ENCODE measurements at regions not wholly inside any gene's neighbourhood (a gene's known extent, or its start where the extent isn't known, plus 50 kb on each side); places are given as distances from the start of the nearest gene placed in this dataset.

GRCh38 chr21:31500071-31500470 is 156.0 kb upstream of the TIAM1 start:
- TF ChIP-seq EZH2phosphoT487 (IDR thresholded peaks at IDR 0.05; ENCODE audit: low read depth, severe bottlenecking, unreplicated experiment) (no peak), EZH2 (IDR thresholded peaks at IDR 0.05; ENCODE audit: borderline replicate concordance) (no peak), CTCF (IDR thresholded peaks at IDR 0.05; ENCODE audit: poor library complexity) (no peak)
- Histone ChIP-seq H3K9me2 (replicated peaks; ENCODE audit: insufficient read depth) (no peaks in the 10 kb centered on the region), H4K20me1 (ENCODE audit: insufficient read depth, poor library complexity, severe bottlenecking) (no peaks in the 10 kb centered on the region), H3K4me3 (no peak overlapping the region), H3K4me1 (ENCODE audit: insufficient read depth) (peaks cover 4% of the 10 kb centered on the region), H3K36me3 (replicated peaks; ENCODE audit: insufficient read depth, low read depth) (no peaks in the 10 kb centered on the region), H2AFZ (no peak overlapping the region), H3K9me3 (ENCODE audit: low read depth) (no peaks in the 10 kb centered on the region), H3K27ac (no peak overlapping the region), H3K4me2 (no peak overlapping the region), H3K27me3 (no peaks in the 10 kb centered on the region), H3K79me2 (no peaks in the 10 kb centered on the region)
- no peak for DNase-seq (ENCODE audit: low spot score)
- 95% methylated on average over 5 of the region's 5 CpGs for WGBS (ENCODE audit: low lambda C conversion rate, missing lambda C conversion rate)

GRCh38 chr21:31498985-31499384 is 154.9 kb upstream of the TIAM1 start:
- H3K27ac ChIP-seq: no peak overlapping the region
- H3K4me1 ChIP-seq (ENCODE audit: insufficient read depth): peaks cover 4% of the 10 kb centered on the region
- no peaks in the 10 kb centered on the region for H3K36me3 ChIP-seq (replicated peaks; ENCODE audit: insufficient read depth, low read depth)
- H4K20me1 ChIP-seq (ENCODE audit: insufficient read depth, poor library complexity, severe bottlenecking): no peaks in the 10 kb centered on the region
- H3K79me2 ChIP-seq: no peaks in the 10 kb centered on the region
- WGBS (ENCODE audit: low lambda C conversion rate, missing lambda C conversion rate): 33% methylated on average over 1 of the region's 1 CpG
- TF ChIP-seq EZH2phosphoT487 (IDR thresholded peaks at IDR 0.05; ENCODE audit: low read depth, severe bottlenecking, unreplicated experiment) (no peak), CTCF (IDR thresholded peaks at IDR 0.05; ENCODE audit: poor library complexity) (no peak), EZH2 (IDR thresholded peaks at IDR 0.05; ENCODE audit: borderline replicate concordance) (no peak)
- H3K9me3 ChIP-seq (ENCODE audit: low read depth): no peaks in the 10 kb centered on the region
- H2AFZ ChIP-seq: no peak overlapping the region
- H3K4me2 ChIP-seq: no peak overlapping the region
- no peaks in the 10 kb centered on the region for H3K27me3 ChIP-seq
- H3K9me2 ChIP-seq (replicated peaks; ENCODE audit: insufficient read depth): no peaks in the 10 kb centered on the region
- DNase-seq (ENCODE audit: low spot score): no peak
- no peak overlapping the region for H3K4me3 ChIP-seq

GRCh38 chr21:31497914-31498313 is 153.9 kb upstream of the TIAM1 start:
- Histone ChIP-seq H3K9me3 (ENCODE audit: low read depth) (no peaks in the 10 kb centered on the region), H4K20me1 (ENCODE audit: insufficient read depth, poor library complexity, severe bottlenecking) (no peaks in the 10 kb centered on the region), H3K27me3 (no peaks in the 10 kb centered on the region), H3K9me2 (replicated peaks; ENCODE audit: insufficient read depth) (no peaks in the 10 kb centered on the region), H3K4me1 (ENCODE audit: insufficient read depth) (peaks cover 4% of the 10 kb centered on the region), H3K79me2 (no peaks in the 10 kb centered on the region), H3K36me3 (replicated peaks; ENCODE audit: insufficient read depth, low read depth) (no peaks in the 10 kb centered on the region), H3K27ac (no peak overlapping the region), H3K4me3 (no peak overlapping the region), H2AFZ (no peak overlapping the region), H3K4me2 (no peak overlapping the region)
- TF ChIP-seq EZH2 (IDR thresholded peaks at IDR 0.05; ENCODE audit: borderline replicate concordance) (no peak), EZH2phosphoT487 (IDR thresholded peaks at IDR 0.05; ENCODE audit: low read depth, severe bottlenecking, unreplicated experiment) (no peak), CTCF (IDR thresholded peaks at IDR 0.05; ENCODE audit: poor library complexity) (no peak)
- WGBS (ENCODE audit: low lambda C conversion rate, missing lambda C conversion rate): 53% methylated on average over 3 of the region's 3 CpGs
- DNase-seq (ENCODE audit: low spot score): no peak

GRCh38 chr21:31493350-31493880 is 149.4 kb upstream of the TIAM1 start:
- WGBS (ENCODE audit: low lambda C conversion rate, missing lambda C conversion rate): 84% methylated on average over 7 of the region's 7 CpGs
- no peaks in the 10 kb centered on the region for H4K20me1 ChIP-seq (ENCODE audit: insufficient read depth, poor library complexity, severe bottlenecking)
- no peaks in the 10 kb centered on the region for H3K4me1 ChIP-seq (ENCODE audit: insufficient read depth)
- no peak overlapping the region for H3K27ac ChIP-seq
- no peaks in the 10 kb centered on the region for H3K9me2 ChIP-seq (replicated peaks; ENCODE audit: insufficient read depth)
- no peaks in the 10 kb centered on the region for H3K27me3 ChIP-seq
- no peak overlapping the region for H3K4me2 ChIP-seq
- H3K9me3 ChIP-seq (ENCODE audit: low read depth): no peaks in the 10 kb centered on the region
- no peaks in the 10 kb centered on the region for H3K79me2 ChIP-seq
- H3K36me3 ChIP-seq (replicated peaks; ENCODE audit: insufficient read depth, low read depth): no peaks in the 10 kb centered on the region
- no peak overlapping the region for H3K4me3 ChIP-seq
- H2AFZ ChIP-seq: no peak overlapping the region
- TF ChIP-seq EZH2phosphoT487 (IDR thresholded peaks at IDR 0.05; ENCODE audit: low read depth, severe bottlenecking, unreplicated experiment) (no peak), EZH2 (IDR thresholded peaks at IDR 0.05; ENCODE audit: borderline replicate concordance) (no peak), CTCF (IDR thresholded peaks at IDR 0.05; ENCODE audit: poor library complexity) (no peak)
- no peak for DNase-seq (ENCODE audit: low spot score)

All from hepatocyte (in vitro differentiated cells).